HG02623 (cell line): ENCODE measurements at regions not wholly inside any gene's neighbourhood (a gene's known extent, or its start where the extent isn't known, plus 50 kb on each side); places are given as distances from the start of the nearest gene placed in this dataset.

Experiments
- ATAC-seq: cut with Tn5 transposase; IDR thresholded peaks from one replicate; pipeline ENCODE4 v1.9.1; 2021; ENCODE audit warnings: moderate library complexity; ENCODE audit not compliant: unreplicated experiment

DNA sequence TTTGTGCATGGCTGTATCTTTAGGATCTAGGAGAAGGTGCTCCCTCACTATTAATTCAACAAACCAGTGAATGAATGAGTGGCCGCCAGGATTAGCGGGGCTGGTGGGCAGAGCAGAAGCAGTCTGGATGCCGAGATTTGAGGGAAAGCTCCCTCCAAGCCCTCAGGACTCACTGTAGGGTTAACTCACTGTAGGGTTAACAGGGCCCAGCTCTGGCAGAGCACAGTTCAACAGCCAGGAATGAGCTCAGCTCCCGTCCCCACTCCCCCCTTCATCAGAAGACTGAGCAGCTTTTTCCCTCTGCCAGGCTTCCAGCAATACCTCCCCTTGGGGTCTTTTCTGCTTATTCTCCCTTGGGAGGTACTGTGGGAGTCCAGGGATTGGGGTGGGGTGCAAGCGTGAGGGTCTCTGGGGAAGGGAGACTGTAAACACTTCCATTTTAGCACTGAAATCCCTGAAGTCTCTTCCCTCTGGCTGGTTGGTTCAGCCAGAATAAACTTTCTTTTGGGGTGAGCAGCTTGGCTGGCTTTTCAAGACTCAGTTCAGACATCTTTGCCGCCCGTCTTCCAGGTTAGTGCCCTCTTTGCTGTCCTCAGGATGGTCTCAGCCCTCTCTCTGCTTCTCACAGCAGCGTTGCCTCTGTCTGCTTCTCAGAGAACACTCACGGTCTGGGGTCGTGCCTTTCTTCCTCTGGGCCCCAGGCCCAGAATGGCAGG, 53.7 kb upstream of the WSB1 start:
- ATAC-seq, result no peak

DNA sequence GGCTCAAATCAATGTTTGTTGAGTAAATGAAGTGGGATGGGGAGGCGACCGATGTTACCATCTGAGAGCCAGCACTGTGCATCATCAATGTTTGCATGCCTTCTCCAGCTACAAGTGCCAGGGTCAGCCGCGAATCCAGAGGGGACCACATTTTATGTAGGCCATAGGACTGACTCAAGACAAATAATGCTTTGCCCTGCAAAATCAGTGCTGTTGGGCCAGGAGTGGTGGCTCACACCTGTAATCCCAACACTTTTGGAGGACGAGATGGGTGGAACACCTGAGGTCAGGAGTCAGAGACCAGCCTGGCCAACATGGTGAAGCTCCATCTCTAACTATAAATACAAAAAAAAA, 53.1 kb upstream of the WSB1 start:
- ATAC-seq, result no peak

DNA sequence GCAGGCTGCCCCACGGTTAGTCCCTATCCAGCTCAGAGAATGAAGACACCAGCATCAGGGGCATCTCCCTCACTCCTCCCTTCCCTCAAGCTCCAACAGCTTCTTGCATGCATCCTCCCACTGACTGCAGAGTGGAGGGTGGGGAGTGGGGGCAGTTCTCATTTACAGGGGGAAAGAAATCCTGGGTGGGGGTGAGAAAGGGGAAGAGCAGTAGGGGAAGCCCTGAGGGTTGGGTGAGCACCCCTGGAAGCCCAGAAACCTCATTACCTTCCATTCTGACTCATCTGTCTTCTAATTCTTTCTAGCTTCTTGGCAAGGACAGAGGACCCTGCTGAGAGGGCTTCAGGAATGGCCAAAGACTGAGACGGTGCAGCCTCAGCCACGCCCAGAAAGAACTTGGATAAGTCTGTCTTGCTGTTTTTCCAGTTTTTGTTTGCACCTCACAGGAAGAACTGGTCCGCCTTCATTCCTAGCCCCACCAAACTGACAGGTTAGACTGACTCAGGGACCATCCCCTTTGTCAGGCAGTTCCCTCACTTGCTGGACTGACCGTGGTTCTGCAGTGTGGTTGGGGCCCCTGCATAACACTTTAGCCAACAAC, 52.5 kb upstream of the WSB1 start:
- peak; percentile 39 for ATAC-seq

DNA sequence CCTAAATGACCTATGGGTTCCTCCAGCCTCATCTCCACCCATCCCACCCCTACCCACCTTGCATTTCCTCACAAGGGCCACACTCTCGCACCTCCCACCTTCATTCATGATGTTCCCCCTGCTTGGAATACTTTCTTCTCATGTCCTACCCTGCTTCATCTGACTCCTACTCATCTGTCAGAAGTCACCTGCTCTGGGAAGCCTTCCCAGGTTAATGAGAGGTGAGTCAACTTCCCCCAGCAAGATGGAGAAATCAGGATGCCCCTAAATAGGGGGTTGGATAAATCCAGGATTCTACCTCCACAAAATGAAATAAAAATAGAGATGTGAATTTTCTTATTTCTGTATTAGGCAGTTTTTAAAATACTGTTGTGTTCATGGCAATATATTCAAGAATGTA, 51.0 kb upstream of the WSB1 start:
- ATAC-seq, result no peak

DNA sequence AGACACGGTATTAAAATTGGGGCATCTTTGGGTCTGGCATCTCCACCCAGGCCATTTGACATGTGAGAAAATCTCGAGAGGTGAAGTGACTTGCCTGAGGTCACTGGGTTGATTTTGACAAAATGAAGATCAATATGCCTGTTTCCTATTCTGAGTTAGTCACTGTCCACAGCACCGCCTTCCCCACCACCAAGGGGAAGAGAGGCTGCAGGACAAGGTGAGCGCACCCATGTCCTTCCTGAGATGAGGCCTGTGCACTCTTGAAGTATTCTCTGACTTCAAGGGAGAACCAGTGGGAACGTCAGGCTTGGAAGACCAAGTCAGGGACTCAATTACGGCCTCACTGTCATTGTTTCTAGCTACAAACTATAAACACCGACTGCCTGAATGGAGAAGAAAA, 49.9 kb upstream of the WSB1 start:
- ATAC-seq, result no peak
